Natural killer cell (primary cell): ENCODE measurements at regions not wholly inside any gene's neighbourhood (a gene's known extent, or its start where the extent isn't known, plus 50 kb on each side); places are given as distances from the start of the nearest gene placed in this dataset.
A peak's percentile ranks its signal among the peaks of the same experiment; 100 is the strongest.

Experiments
- ATAC-seq, 3 donors: fragments of 150-1000 bp in 2 of 3; fragments of 200-7000 bp in 1 of 3; cut with Tn5 transposase; 1 replicate in 1 of 3; 2 replicates in 2 of 3; pipeline ENCODE4 v1.10.0; 2021; ENCODE audit warnings: mild to moderate bottlenecking in 2 of 3, moderate library complexity in 2 of 3
- DNase-seq, 2 donors: peaks; one replicate each; pipeline versions ENCODE4 v3.0.0 to v3.0.0-alpha.2; 2013 to 2021; ENCODE audit warnings: mixed read lengths in 1 of 2
- H3K27ac ChIP-seq: one replicate; pipeline ENCODE4 v1.5.1; 2013; ENCODE audit warnings: mild to moderate bottlenecking, low read length
- H3K27me3 ChIP-seq: one replicate; pipeline ENCODE4 v1.6.1; 2013; ENCODE audit warnings: low read length; ENCODE audit not compliant: control insufficient read depth, insufficient read depth
- H3K36me3 ChIP-seq: one replicate; pipeline ENCODE4 v1.6.1; 2013; ENCODE audit warnings: low read length; ENCODE audit not compliant: control insufficient read depth, insufficient read depth
- H3K4me1 ChIP-seq: one replicate; pipeline ENCODE4 v1.6.1; 2013; ENCODE audit warnings: low read length; ENCODE audit not compliant: control insufficient read depth, insufficient read depth
- H3K4me3 ChIP-seq: one replicate; pipeline ENCODE4 v1.5.1; 2013; ENCODE audit warnings: low read length
- H3K9me3 ChIP-seq: one replicate; pipeline ENCODE4 v1.6.1; 2013; ENCODE audit warnings: low read length; ENCODE audit not compliant: control insufficient read depth, insufficient read depth
- H3K27ac Mint-ChIP-seq, 2 donors: one replicate each; pipeline ENCODE4 v1.8.0; 2022; ENCODE audit warnings: mild to moderate bottlenecking in 2 of 2, mixed read lengths in 2 of 2, moderate library complexity in 1 of 2
- H3K27me3 Mint-ChIP-seq, 2 donors: one replicate each; pipeline ENCODE4 v1.8.0; 2022; ENCODE audit warnings: low read depth in 2 of 2, mixed read lengths in 2 of 2
- H3K36me3 Mint-ChIP-seq: one replicate; pipeline ENCODE4 v1.8.0; 2022; ENCODE audit warnings: mixed read lengths
- H3K4me1 Mint-ChIP-seq, 2 donors: one replicate each; pipeline ENCODE4 v1.8.0; 2022; ENCODE audit warnings: mixed read lengths in 2 of 2
- H3K4me3 Mint-ChIP-seq: one replicate; pipeline ENCODE4 v1.8.0; 2022; ENCODE audit warnings: mild to moderate bottlenecking, moderate library complexity, mixed read lengths
- H3K9me3 Mint-ChIP-seq, 2 donors: one replicate each; pipeline ENCODE4 v1.8.0; 2022; ENCODE audit warnings: mixed read lengths in 2 of 2
- WGBS: methylation state at CpG from one replicate; pipeline ENCODE4 v1.1.7; 2013; ENCODE audit warnings: missing lambda C conversion rate; ENCODE audit not compliant: insufficient coverage; 5-methylcytosine and 5-hydroxymethylcytosine counted together
- intact Hi-C: fragments of 100-400 bp; cut with micrococcal nuclease; formaldehyde crosslinking; loops from one replicate; pipeline ENCODE4 v1.14.2; 2022
- TF ChIP-seq, protein P1 (sequence below): fragments of 200-600 bp; IDR thresholded peaks from one replicate; pipeline ENCODE4 v1.8.0; 2022; ENCODE audit warnings: antibody characterized with exemption

DNA sequence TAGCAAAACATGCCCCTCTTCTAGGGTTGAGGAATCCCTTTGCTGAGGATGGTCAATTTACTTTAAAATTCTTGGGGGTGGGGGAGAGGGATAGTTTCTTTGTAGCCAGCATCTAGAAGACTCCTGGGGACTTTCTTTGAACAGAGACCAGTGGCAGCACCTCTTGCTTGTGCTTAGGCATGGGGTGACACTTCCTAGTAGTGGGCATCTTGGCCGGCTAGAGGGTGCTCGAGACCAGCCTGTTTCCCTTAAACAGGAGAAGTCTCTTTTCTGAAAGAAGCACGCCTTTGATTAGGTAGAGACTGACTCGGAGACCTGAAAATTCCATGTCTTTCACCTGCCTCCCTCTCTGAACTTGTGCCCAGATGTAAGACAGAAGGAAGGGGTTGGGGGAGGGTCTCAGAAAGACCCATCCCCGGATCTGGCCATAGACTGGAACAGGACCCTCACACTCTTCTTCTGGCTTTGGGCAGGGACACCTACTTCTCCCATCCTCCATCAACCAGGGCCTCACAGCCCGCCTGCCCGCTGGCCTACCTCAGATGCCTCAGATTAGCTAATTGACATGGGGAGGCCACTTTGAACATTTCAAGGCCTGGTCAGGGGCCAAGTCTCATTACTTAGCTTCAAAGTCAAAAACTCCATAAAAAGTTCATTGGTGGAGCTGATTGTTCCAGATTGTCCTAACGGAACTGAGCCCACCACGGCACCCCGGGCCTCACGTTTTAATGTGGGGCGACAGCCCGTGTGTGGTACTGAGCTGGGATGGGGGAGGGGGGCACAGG, 172.2 kb downstream of the CDC5L start:
- DNase-seq (no peak), ATAC-seq (no peak)
- TF ChIP-seq, protein P1, sequence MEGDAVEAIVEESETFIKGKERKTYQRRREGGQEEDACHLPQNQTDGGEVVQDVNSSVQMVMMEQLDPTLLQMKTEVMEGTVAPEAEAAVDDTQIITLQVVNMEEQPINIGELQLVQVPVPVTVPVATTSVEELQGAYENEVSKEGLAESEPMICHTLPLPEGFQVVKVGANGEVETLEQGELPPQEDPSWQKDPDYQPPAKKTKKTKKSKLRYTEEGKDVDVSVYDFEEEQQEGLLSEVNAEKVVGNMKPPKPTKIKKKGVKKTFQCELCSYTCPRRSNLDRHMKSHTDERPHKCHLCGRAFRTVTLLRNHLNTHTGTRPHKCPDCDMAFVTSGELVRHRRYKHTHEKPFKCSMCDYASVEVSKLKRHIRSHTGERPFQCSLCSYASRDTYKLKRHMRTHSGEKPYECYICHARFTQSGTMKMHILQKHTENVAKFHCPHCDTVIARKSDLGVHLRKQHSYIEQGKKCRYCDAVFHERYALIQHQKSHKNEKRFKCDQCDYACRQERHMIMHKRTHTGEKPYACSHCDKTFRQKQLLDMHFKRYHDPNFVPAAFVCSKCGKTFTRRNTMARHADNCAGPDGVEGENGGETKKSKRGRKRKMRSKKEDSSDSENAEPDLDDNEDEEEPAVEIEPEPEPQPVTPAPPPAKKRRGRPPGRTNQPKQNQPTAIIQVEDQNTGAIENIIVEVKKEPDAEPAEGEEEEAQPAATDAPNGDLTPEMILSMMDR: no peak
- H3K27ac ChIP-seq: no peak overlapping the region
- H3K36me3 ChIP-seq: no peaks in the 10 kb centered on the region
- H3K27ac Mint-ChIP-seq: no peak overlapping the region
- H3K9me3 Mint-ChIP-seq: no peaks in the 10 kb centered on the region
- intact Hi-C loops: no loop called here
- H3K4me3 Mint-ChIP-seq: no peak overlapping the region
- no peak overlapping the region for H3K4me3 ChIP-seq
- H3K27me3 Mint-ChIP-seq: peaks cover 26 to 52% of the 10 kb centered on the region in 2 donors
- 93% methylated on average over 11 of the region's 13 CpGs for WGBS
- H3K27me3 ChIP-seq: peaks cover 6% of the 10 kb centered on the region
- H3K9me3 ChIP-seq: no peaks in the 10 kb centered on the region
- H3K4me1 ChIP-seq: peaks cover 2% of the 10 kb centered on the region
- H3K4me1 Mint-ChIP-seq: peaks cover 6 to 9% of the 10 kb centered on the region in 2 donors
- H3K36me3 Mint-ChIP-seq: no peaks in the 10 kb centered on the region

DNA sequence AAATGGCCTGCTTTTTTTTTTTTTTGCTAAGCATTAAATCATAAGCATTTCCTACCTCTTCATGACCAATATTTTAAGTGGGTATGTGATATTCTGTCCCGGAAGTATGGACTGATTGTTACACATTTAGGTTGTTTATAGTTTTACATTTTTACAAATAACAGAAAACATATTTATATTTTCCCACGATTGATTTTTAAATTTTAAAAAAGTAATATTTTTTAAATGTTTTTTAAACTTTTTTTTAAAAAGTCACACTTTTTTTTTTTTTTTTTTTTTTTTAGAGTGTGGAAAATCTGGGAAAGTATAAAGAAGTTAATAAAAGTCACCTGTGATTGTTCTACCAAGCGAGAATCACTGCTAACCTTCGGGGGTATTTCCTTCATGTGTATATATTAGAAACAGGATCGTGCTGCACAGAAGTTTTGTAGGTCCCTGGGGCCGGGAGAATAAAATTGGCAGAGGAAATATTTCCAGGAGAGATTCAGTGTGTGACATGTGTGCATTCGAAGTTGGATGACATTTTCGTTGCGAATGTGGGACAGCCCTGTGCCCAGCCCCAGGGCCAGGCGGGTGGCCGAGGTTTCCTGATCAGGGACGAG, 173.1 kb downstream of the CDC5L start:
- TF ChIP-seq, protein P1: no peak
- Histone ChIP-seq H3K4me1 (peaks cover 2% of the 10 kb centered on the region), H3K9me3 (no peaks in the 10 kb centered on the region), H3K36me3 (no peaks in the 10 kb centered on the region), H3K27me3 (peaks cover 6% of the 10 kb centered on the region), H3K4me3 (no peak overlapping the region), H3K27ac (no peak overlapping the region)
- DNase-seq (no peak), ATAC-seq (no peak)
- no peak overlapping the region for H3K4me3 Mint-ChIP-seq
- 71% methylated on average over 10 of the region's 12 CpGs for WGBS
- H3K9me3 Mint-ChIP-seq: no peaks in the 10 kb centered on the region
- H3K27me3 Mint-ChIP-seq: peaks cover 26 to 52% of the 10 kb centered on the region in 2 donors
- H3K36me3 Mint-ChIP-seq: no peaks in the 10 kb centered on the region
- H3K27ac Mint-ChIP-seq: no peak overlapping the region
- peaks cover 6 to 9% of the 10 kb centered on the region in 2 donors for H3K4me1 Mint-ChIP-seq
- intact Hi-C loops: no loop called here

DNA sequence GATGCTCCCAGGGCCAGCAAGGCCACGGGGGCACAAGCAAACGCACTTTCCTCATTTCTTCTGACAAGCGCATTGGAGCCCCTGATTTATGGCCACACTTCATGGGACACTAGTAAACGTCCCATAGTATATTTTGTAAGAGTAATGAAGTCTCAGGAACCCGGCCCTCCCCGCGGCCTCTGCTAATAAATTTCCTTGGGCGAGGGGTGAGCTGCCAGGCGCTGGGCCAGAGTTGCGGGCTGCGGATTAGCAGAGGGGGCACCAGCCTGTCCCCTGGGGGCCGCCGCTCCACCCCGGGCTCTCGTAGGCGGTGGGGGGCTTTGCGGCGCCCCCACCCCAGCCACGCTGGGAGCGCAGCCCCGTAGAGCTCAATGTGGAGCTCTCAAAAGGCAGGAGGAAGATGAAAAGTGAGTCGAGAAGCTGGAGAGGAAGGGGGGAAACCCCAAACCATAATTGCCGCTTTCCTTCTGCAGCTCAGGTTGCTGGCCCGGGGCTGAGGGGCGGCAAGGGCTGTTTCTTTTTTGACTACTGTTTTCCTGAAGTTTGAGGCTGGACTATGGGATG, 173.6 kb downstream of the CDC5L start:
- TF ChIP-seq, protein P1: no peak
- peak in 1 of 2 donors; percentile 21 for DNase-seq
- intact Hi-C loops: no loop called here
- no peaks in the 10 kb centered on the region for H3K36me3 Mint-ChIP-seq
- no peaks in the 10 kb centered on the region for H3K9me3 Mint-ChIP-seq
- H3K9me3 ChIP-seq: no peaks in the 10 kb centered on the region
- no peak overlapping the region for H3K27ac ChIP-seq
- 12% methylated on average over 25 of the region's 25 CpGs for WGBS
- no peak overlapping the region for H3K27ac Mint-ChIP-seq
- H3K27me3 ChIP-seq: peaks cover 6% of the 10 kb centered on the region
- peaks cover 2% of the 10 kb centered on the region for H3K4me1 ChIP-seq
- H3K36me3 ChIP-seq: no peaks in the 10 kb centered on the region
- H3K4me1 Mint-ChIP-seq: peaks cover 6 to 9% of the 10 kb centered on the region in 2 donors
- H3K27me3 Mint-ChIP-seq: peaks cover 26 to 48% of the 10 kb centered on the region in 2 donors
- no peak for ATAC-seq
- H3K4me3 ChIP-seq: no peak overlapping the region
- H3K4me3 Mint-ChIP-seq: peak overlapping the region; percentile 31
